Stimulated activated CD4-positive, alpha-beta T cell treated with anti-CD3 and anti-CD28 coated beads, Interleukin-15, amount 100 ng/mL, for 1 hour (primary cell): ENCODE measurements at regions not wholly inside any gene's neighbourhood (a gene's known extent, or its start where the extent isn't known, plus 50 kb on each side); places are given as distances from the start of the nearest gene placed in this dataset.

Experiments
- DNase-seq, 2 donors: peaks; one replicate each; pipeline ENCODE4 v3.0.0-alpha.2; 2020; ENCODE audit warnings: low read depth in 1 of 2, low spot score in 1 of 2

DNA sequence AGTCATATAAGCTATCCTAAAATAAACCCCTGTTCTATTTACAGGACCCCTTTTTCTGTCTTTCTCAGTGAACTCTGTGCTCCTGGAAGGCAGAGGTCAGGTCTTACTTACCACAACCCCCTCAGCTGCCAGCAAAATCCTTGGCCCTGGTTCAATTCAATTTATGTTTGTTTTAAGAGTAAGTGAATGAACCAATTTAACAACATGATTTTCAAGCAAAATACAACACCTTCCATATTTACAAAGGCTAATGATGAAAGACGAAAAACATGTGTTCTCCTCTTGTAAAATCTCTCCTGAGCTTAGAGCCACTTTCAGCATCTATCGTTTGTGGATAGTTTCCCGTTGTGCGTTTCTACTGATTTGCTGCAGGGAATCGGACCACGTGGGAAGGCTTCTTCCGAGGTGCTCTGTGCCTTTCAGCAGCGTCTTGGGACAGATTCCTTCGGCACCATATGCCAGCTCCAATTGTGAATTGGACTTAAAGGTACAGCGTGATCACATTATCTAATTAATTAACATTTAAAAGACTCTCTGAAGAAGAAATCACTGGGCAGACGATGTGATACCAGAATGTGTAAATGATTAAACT lies 411.7 kb downstream of the IRS2 start:
- DNase-seq = no peak

DNA sequence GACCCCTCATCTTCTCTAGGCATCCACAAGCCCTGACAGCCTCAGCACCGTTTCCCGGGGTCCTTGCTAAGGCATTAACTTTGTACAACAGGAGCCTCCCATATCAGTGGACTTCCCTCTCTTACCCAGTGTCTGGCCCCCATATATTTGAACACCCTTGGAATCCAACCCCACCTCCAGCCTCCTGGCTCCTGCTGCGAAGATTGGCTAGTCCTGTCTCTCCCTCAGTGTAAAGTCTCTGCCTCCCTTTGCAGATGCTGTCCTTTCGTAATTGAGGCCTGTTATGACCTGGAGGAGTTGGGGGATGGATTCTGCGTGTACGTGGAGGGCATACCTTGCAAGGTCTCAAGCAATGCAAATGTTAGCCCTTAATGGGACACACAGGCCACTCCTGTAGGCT lies 413.7 kb downstream of the IRS2 start:
- DNase-seq = no peak

DNA sequence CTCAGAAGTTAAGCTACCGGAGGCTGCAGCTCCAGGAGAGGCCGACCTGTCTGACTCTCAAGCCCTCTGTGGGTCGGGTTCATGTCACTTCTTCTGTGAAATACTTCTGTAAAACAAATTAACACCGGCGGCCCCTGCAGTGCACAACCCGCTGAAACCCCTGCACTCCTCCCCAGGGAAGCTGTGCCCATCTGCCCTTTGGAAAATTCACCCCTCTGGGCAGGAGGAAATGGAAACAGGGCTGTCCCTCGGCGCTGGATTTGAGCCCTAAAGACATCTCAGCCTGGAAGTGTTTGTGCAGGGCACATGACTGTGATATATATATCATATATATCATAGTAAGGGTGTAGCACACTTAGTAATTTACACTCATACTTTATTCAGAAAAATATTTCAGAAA lies 415.3 kb downstream of the IRS2 start:
- DNase-seq = no peak

DNA sequence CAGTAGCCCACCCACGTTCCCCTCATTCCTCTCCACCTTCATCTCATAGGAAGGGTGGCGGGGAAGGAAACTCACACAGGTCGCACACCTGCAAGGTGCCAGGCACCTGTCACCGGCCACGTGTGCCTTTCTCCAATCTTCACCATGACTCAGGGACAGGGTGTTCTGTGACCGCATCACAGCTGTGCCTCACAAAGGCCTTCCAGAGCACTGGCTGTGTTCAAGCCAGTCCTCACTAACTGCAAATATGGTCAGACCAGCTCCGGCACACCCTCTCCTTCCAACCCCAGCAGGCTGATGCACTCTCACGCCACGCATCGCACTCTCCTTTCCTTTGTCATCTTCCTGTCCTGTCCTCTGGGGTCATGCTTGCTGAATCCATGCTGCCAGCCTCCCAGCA lies 415.9 kb downstream of the IRS2 start:
- no peak for DNase-seq

DNA sequence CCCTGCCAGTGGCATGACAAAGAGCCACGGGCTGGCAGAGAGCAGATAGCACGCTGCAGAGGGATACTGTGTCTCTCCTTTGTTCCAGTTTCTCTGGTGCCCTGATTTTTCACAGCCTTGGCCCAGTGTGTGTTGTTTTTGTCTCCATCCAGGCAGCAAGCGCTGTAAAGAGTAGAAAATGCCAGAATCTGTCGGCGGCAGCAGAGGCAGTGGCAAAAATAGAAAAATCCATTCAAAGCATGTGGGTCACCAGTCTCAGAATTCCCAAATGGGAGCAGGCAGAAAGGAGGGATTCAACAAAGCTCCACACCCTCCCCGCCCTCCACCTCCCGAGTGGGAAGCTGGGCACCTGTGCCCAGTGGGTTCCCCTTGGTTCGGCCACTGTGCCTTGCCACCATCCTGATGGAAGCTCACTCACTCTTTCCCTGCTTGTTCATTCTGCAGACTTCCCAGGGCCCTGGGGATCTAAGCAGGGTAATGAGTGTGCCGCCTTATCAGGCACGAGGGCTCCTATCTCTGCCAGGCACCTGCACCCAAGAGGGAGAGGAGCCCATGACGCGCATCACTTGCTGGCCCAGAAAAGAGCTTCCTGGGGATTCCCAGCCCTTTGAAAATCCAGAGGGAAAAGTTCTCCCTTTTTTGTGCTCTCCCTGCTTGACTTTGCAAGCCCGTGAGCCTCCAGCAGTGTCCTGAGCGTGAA lies 416.9 kb downstream of the IRS2 start:
- no peak for DNase-seq

DNA sequence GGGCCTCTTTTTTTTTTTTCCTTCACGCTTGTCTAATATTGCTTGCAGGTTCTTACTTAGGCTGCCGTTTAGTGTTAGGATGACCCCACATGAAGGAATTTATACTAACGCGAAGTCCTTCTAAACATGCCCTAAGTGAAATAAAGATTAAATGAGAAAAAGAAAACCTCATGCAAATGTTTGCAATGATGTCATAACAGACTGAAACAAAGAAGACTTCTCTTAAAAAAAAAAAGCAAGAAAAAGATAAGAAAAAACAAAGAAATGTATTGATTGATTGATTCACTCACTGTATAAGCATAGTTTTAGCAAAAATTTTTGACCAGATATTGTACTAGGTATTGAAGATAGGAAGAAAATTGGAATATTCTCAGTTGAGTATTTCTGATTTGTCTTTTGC lies 418.2 kb downstream of the IRS2 start:
- DNase-seq = no peak

DNA sequence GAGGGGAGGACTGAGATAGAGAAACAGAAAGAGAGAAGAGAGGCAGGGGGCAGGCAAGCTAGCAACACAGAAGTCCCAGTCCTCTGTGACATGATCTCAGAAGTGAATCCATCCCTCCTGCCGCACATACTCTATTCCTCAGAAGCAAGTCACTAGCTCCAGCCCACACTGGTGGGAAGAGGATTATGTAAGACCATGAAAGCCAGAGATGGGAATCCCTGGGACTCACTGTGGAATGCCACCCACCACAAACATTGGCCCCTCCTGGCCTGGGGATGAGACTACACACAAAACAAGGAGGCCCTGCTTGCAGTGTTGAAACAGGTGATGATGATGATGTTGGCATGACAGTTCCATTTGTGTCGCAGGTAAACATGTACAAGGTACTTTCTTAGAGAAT lies 419.9 kb downstream of the IRS2 start:
- no peak for DNase-seq

DNA sequence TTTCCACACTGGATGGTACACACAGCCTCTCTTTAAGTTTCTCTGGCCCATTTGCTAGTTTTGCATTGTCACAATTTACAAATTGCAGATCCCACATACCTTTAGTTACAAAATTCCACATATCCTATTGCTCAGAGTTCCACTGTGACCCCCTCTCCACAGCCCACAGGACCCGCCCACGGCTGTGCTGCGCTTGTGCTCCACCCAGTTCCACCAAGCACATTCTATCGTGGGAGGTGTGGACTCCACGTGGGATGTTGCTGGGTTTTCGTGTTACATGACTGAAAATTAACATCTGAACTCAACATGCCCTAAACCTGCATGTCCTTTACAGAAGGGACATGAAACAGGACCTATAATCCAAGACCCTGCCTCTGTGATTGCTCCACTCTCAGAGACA lies 423.0 kb downstream of the IRS2 start:
- DNase-seq = no peak

DNA sequence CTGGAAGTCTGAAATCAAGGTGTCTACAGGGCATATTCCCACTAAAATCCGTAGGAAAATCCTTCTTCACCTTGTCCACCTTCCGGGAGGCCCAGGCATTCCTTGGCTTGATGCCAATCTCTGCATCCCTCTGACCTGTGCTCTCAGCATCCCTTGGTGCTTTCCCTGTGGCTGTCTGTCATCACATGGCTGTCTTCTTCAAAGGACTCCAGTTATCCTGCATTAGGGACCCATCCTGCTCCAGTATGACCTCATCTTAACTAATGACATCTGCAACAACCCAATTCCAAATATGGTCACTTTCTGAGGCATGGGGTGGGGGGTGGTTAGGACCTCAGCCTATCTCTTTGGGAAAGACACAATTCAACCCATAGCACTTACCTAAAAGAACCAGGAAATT lies 423.8 kb downstream of the IRS2 start:
- DNase-seq = no peak

DNA sequence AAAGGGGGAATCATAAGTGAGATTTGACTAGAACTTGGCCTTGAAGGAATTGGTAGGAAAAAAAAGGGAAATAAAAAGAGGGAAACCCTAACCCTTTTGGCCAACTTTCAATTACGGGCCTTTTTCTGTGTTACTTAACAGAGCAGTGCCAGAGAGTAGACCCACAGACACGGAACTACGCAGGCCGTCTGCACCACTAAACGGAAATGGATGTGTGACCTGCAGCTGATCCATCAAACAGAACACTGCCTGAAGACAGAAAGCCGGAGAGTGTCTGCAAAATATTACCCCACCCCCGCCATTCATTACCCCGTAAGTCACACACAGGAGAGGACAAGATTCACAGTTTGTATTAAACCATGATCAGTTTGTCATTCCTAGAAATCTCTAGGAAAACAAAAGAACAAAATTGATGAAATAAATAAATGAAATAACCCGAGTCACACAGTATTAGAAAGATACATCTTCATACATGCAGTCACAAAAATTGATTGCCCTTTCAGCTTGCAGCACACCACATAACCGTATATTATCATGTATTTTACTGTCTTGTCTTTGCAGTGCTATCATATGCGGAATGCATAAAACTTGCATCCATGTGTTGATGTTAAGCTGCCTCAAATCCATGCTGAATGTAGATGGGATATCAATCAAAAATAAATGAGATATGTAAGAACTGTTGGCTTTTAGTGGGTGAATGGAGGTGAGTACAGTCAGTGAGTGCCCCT lies 424.7 kb downstream of the IRS2 start:
- DNase-seq = no peak

DNA sequence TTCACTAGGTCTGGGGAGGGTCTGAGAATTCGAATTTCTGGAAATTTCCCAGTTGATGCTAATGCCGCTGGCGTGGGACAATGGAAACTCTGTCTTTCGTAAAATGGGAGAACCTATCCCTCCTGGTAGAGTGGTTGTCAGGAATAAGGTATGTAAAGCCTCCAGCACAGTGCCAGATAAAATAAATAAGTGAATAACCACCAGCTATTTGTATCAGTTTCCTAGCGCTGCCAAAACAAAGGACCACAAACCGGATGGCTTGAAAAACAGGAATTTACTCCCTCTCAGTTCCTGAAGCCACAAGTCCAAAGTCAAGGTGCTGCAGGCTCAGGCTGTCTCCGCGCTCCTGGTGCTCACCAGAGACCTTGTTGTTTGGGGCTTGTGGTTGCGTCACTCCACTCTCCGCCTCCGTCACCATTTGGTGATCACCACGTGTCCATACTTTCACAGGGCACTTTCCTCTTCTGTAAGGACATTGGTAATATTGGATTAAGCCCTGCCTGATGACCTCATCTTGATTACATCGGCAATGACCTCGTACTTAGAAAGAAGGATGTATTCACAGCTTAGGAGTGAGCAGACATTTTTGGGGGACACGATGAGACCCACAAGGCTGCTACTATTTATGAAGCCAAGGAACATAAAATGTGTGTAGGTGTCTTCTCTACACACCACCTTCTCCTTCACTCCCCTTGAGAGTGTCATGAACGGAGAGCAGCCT lies 428.5 kb downstream of the IRS2 start:
- no peak for DNase-seq

DNA sequence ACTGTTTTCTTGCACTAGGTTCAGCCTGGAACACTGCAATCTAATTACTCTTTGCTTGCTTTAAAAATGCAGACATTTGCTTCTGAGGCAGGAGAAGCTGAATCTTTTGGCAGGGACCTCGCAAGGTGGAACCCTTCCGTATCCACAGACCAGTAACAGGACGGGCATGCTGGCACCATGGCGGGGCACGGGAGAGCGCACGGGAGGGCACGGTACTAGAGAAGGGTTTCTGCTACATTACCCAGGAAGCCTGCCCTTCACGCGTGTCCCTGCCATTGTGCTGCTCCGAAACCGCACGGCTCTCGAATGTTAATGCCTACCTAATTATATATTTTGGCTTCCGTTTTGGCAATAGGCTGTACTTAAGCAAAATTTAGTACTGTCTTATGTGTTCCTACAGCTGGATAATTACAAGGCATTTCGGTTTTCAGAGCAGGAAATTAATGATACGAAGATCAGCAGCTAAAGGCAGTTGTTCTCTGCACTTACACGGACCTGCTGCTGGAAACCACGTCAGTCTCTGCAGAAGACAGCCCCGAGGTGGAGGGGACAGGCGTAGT lies 430.4 kb downstream of the IRS2 start:
- DNase-seq = no peak

DNA sequence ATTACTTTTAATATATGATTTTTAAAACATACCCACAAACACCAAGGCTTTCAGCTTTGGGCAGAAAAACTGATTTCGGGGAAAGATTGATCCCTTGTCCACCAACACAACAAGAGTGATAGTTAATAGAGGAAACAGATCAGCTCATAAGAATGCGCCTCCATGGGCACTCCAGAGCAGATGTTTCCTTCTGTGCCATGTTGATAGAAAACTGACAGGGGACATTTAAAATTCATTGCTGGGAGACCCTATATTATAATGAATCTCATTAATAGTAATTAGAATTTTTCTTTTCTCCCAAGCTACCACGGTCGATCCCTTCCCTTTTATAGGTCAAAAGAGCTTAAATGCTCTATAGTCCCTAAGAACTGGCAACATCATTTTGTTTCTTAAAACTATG lies 431.2 kb downstream of the IRS2 start:
- DNase-seq = no peak

DNA sequence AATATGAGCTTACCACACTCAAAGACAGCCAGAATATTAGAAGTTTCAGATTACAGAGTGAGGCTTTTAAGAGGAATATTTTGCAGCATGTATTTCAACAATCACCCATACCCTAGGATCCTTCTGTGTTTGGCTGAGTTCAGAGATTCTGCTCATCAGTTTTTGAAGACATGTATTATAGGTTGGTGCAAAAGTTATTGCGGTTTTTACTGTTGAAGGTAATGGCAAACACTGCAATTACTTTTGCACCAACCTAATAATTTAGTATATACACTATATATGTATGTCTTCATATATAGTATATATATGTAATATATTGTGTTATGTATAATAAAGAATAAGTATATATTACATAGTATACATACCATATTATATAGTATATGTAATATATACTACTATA lies 435.1 kb downstream of the IRS2 start:
- no peak for DNase-seq

DNA sequence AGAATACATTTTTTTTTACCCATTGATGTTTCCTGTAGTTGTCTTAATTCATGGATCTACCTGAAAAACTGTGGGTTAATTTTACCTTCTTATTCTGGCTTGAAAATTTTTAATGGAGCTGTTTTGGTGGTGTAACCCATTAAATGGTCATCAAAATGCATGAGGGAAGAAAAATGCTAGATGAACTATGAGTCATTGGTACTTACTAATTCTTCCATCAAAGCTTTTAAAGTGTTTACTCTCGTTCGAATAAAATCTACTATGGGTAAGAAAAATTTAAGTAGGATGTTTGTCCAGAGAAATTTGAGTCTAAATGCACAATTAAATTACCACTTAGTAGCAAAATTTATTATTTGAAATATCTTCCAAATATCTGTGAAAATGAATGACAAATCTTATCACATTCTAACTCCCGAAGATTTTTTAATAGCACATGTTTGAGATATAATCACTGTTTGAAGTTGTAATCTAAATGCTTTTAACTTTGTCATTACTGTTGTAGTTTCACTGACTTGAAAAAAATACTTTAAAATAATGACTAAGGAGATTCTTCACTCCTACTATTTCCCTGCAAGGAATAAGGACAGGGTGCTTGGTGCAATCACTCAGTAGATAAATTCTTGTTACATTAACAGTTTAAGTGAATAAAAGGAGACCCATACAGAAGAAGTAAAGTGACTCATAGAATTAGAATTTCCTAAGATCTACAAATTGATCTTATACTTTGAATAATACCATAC lies 437.7 kb downstream of the IRS2 start:
- no peak for DNase-seq

DNA sequence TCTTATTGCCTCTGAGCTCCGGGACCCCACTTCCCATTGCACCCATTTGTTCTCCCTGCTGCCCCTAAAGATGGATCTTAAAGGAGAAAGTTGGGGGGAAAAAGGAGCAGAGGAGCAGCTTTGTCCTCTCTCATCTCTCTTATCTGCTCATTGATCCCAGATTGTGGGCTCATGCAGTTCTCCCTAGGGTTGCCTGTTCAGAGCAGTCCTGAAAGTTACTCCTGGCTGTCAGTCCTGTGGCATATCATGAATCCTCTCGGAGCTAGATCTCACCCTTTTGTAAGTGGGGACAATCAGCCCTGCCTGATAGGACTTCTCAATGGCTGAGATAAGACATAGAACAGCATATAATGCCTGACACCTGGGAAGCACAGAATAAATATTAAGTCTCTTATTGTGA lies 440.3 kb downstream of the IRS2 start:
- DNase-seq = no peak

DNA sequence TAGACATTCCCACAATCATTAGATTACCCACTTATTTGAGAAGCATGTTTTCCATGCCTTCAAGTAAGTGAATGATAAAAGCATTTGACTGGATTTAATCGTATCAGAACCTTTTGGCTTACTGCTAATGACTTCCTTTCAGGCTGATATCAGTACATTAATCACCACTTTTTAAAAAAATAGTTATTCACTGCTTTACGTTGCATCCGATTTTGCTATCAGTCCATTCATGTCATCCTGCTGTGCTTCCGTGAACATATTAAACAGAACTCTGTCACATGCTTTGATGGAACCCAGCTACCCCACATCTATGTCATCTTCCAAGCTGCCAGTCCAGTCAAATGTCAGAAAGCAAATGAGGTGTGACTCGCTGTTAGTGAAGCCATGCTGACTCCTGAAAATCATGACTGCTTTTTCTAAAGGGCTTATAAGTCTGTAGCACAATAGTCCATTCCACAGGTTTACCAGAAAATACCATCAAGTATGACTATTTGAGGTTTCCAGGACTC lies 440.9 kb downstream of the IRS2 start:
- DNase-seq = no peak

DNA sequence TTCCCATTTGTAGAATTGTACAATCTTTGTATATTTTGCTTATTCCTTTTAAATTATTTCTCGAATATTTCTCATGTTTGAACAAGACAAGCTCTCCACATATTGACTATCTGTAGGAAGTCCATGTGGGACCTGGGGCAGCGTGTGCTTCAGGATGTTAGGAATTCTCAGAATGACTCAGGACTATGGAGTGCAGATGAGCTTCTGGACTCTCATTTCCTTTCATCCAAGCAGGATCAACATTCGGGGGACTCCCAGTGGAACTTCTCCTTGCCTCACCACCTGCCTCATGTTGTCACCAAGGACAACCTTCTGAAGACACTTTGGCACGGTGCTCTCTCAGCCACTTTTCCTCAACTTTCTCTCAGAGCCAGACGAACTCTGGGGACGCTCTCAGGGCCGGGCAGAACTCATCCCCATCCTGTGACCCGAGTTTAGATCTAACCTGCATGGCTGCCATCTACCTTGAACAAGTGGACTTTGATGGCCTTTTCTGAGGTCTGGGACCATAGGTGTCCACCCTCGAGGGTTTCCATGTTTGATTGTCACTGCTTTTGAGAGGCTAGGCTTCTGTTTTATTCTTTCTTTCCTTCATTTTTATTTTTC lies 441.7 kb downstream of the IRS2 start:
- no peak for DNase-seq

DNA sequence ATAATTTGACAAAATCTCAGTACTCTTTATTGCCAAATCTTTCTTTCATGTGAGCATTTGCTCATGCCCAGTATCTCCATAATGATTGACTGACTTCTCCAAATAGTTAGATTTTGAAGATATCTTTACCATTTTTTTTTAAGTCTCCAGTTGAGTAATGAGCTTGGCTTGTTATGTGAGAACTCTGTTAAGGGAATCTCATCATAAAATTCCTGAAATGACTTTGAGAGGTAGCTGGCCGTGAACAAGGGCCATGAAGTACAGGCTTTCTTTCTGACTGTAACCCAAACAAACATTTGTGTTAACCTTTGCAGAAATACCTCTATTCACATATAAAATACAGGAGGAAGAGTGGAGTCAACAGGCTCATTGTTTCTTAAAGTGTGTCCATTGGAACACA lies 449.7 kb downstream of the IRS2 start:
- DNase-seq = no peak

DNA sequence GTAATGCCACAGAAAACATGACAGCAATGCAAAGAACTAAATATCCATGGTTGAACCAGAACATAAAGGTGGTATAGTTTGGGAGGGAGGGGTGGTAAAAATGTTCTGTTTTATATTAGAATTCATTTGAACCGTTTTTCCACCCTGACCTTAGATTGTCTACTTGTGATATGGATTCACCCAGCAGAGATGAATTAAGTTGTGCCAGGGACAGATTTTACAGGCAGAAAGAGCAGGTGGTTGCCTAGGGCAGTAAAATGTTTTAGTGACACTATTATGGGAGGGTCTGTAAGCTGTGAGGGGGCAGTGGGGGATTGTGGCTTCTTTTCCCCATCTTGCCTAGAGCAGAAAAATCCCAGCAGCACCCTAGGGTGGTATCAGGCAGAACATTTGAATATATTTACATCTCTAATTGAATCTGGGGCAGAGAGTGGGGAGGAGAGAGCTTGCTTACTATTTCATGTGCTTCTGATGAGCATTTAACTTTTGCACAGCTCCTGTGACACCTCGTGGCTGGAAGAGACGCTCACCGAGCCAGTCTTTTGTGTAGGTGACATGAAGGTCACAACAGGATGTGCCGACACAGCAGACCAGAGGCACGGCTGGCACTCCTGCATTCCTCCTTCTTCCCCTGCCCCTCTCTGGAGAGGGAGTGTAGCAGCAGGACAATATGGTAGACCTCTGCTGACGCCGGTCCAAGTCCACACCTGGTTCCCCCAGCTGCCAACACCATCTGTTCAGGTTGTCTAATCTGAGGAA lies 452.3 kb downstream of the IRS2 start:
- DNase-seq = no peak
